Activated CD8-positive, alpha-beta memory T cell treated with anti-CD3 and anti-CD28 coated beads for 1 hour (primary cell): ENCODE measurements at regions not wholly inside any gene's neighbourhood (a gene's known extent, or its start where the extent isn't known, plus 50 kb on each side); places are given as distances from the start of the nearest gene placed in this dataset.
"Not testable (repeated sequence)": the region's sequence is repeated elsewhere in the genome, so short reads cannot be mapped to it uniquely, and the experiment has no call there.

Experiments used
- DNase-seq, 2 donors: peaks; one replicate each; pipeline ENCODE4 v3.0.0-alpha.2; 2020; ENCODE audit warnings: low read depth in 1 of 2; ENCODE audit errors: extremely low read depth in 1 of 2

DNA sequence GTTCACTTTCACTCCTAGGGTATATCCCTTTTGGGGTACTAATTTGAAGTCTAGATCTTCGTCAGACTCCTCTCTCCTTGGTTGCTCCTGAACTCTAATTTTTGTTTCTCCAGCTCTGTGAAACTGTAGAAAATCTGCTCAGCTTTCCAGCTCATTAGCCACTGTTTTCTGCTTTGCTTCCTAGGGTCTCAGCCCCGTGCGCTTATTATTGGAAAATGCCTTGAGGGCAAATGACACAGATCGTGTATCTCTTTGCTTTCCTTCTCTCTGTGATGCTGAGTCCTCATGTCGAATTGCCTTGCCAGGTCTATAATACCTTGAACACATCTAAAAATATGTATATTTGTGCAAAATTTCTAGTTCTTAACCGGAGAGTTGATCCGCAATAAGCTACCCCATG is 731.1 kb downstream of the EDEM1 start:
- no peak for DNase-seq

DNA sequence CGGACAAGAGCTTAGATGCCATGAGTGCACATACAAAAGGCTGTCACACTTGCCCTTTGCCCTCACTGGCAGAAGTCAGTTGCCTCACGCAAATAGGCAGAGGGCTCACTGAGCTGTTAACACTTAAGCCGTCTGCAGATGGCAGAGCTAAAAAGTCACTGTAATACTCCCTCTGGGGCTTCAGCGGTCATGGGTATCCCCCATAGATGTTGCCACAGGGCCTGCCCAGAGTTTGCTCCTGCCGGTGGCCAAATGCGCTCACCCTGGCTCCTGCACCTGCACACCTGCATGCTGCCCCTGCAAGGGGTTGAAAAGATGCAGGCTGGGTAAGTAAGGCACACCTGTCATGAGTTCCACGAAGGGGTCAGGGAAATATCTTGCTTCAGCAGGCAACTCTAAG is 741.5 kb downstream of the EDEM1 start:
- no peak for DNase-seq

DNA sequence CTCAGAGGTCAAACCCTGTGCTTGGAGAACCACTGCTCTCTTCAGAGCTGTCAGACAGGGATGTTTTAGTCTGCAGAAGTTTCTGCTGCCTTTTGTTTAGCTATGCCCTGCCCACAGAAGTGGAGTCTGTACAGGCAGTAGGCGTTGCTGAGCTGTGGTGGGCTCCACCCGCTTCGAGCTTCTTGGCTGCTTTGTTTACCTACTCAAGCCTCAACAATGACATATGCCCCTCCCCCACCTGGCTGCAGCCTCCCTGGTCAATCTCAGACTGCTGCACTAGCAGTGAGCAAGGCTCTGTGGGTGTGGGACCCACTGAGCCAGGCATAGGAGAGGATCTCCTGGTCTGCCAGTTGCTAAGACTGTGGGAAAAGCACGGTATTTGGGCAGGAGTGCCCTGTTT is 756.6 kb downstream of the EDEM1 start:
- not testable (repeated sequence) for DNase-seq

DNA sequence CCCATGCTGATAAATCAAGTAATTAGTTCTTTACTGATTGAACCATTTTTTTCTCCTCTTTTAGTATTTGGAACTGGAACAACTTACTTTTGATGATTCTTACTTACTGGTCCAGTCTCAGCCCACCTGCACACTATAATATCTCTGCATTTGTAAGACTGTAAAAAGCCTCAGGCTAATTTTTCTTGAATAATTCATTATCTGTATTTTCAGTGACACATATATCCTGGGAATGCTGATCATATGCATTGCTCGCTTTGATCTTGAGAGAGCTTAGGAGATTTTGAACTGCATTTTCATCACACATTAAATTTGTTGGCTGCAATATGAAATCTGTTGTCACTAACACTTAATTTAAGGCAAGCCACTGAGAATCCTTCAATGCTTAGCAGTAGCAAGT is 760.6 kb downstream of the EDEM1 start:
- DNase-seq, result no peak

DNA sequence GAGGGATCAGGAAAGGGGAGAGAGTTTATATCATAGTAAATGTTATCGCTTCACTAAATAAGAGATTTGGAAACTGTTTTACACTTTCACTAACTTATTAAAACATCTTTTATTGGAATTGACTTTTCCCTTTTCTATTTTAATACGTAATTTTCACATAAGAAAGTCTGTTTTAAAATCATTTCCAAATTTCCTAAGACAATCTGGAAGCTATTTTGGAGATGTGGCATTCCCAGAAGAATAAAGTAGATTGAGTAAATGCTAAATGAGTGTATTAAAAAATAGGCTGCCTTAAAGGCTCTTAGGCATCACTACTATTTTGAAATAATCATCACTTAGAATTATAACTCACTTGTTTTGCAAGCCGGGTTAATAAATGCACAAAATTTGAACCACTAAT is 763.5 kb downstream of the EDEM1 start:
- DNase-seq, result no peak

DNA sequence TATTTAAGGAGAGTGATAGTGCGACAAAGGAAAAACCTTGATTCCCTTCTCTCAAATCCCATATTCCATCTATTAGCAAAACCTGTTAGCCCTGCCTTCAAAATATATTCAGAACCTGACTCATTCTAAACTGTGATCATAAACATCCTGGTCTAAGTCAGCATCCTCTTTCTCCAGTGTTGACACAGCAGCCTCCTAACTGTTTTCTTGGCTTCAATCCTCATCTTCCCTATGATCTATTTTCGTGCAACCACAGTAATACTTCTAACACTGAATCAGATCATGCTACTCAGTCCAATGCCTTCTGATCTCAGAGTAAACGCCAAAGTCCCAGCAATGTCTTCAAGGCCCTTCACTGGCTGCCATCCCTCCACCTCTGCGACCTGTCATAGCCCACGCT is 785.1 kb downstream of the EDEM1 start:
- no peak for DNase-seq

DNA sequence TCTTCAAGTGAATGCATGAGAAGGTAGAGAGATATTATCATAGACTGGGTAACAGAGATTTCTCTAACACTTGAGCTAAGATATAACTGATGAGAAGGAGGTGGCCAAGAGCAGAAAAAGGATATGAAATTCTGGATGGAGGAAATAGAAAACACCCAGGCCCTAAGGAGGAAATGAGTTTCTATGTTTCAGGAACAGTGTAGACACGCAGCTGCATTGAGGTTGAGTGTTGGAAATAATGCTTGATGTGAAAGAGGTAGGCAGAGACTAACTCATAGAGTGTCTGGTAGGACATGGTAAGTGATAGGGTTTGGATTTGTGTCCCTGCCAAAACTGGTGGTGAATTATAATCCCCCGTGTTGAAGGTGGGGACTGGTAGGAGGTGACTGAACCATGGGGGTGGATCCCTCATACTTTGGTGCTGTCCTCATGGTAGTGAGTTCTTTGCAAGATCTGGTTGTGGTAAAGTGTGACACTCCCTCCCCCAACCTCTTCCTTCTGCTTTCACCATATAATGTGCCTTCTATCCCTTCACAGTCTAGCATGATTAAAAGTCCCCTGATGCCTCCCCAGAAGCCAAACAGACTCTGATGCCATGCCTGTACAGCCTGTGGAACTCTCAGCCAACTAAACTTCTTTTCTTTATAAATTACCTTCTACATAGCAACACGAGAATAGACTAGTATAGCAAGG is 787.3 kb downstream of the EDEM1 start:
- DNase-seq, result no peak

GRCh38 chr3:5977331-5977730 is 789.8 kb downstream of the EDEM1 start:
- DNase-seq, result no peak

GRCh38 chr3:5980475-5980874 is 793.0 kb downstream of the EDEM1 start:
- no peak for DNase-seq

- no peak for DNase-seq
These were observed 807.1 kb downstream of the EDEM1 start for GRCh38 chr3:5994651-5995050.

- no peak for DNase-seq
These were observed 830.9 kb downstream of the EDEM1 start for GRCh38 chr3:6018456-6018855.

DNA sequence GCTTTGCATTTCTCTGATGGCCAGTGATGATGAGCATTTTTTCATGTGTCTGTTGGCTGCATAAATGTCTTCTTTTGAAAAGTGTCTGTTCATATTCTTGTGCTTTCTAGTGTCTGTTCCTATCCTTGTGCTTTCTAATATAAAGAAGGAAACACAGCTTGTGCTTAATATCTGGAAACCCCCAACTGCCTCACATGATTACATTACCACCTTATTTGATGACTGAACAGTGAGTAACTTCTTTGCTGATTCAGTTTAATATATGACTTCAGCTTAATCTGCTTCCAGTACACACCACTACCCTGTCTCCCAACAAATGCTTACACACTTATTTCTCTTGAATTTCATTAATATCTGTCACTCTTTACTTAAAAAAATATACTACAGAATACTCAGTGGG is 835.1 kb downstream of the EDEM1 start:
- no peak for DNase-seq

- no peak for DNase-seq
These were observed 835.9 kb upstream of the GRM7 start for GRCh38 chr3:6025032-6025431.

GRCh38 chr3:6030648-6031047 is 830.3 kb upstream of the GRM7 start:
- not testable (repeated sequence) for DNase-seq

DNA sequence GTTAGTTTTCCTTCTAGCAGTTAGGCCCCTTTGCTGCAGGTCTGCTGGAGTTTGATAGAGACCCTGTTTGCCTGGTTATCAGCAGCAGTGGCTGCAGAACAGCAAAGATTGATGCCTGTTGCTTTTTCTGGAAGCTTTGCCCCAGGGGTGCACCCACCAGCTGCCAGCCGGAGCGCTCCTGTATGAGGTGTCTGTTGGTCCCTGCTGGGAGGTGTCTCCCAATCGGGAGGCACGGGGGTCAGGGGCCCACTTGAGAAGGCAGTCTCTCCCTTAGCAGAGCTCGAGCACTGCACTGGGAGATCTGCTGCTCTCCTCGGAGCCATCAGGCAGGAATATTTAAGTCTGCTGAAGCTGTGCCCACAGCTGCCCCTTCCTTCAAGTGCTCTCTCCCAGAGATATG is 825.3 kb upstream of the GRM7 start:
- DNase-seq, result no peak

DNA sequence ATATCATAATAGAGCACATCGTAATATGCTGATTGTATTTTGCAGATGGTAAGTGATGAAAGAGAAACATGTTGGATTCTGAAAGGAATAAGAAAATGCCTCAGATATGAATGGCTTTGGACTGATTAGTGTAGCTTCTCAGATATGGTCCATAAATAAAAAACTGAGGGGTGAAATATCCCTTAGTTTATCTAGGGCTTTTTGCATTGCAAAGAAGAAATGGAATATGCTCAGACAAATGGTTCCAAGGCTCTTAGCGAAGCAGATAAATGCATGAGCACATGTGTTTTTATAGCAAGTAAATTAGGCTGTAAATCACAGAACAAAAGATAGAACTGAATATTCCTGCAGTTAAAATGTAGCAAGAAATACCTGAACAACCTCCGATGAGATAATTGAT is 820.9 kb upstream of the GRM7 start:
- DNase-seq, result no peak

DNA sequence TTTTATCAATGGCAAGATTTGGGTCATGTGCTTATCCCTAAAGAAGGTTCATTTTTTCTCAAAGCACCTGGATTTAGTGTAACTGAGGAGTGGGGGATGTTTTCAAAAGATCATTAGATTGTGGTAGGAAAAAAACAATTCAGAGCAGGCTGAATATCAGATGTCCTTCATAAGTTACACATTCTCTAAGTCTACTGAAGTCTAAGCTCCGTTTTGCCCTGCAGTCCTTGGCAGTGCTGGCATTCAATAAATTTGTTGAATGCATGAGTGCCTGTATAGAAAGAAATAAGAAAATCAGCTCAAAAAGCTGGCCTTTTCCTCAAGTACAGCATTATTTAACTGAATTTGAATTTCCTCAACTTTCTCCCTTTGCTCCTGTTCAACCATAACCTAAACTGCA is 819.0 kb upstream of the GRM7 start:
- no peak for DNase-seq

GRCh38 chr3:6047016-6047415 is 813.9 kb upstream of the GRM7 start:
- DNase-seq, result no peak

GRCh38 chr3:6060251-6060650 is 800.7 kb upstream of the GRM7 start:
- no peak for DNase-seq

GRCh38 chr3:6062261-6063187 is 798.4 kb upstream of the GRM7 start:
- no peak for DNase-seq

- DNase-seq, result no peak
These were observed 794.5 kb upstream of the GRM7 start for GRCh38 chr3:6066397-6066796.

DNA sequence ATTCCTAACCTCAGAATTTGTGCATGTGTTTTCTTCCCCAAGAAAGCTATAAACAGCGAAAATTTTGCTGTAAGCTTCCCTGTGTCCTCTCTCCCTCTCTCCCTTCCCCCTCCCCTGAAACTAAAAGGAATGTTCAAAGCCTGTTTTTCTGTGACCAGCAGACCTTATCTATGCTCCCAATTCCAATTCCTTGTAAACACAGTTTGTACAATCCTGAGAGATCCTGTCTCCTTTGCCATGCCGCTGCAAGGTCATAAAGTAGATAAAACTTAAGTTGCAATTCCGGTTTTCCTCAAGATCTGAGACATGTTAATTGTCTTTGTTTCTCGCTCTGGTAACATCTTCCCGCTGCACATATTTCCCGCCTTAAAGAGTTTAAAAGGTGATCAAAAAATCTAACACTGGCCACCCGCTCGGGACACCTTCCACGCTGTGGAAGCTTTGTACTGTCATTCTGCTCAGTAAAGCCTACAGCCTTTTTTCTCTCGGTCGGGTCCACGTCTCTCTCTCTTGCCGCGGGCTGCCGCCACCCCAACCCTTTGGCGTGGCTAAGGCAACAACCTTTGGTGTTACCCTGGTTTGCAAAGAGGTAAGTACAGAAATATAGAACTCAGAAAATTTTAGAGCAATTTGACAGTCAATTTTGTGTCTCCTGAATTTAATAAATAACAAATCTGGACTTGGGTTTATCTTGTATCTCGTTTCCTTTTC is 793.9 kb upstream of the GRM7 start:
- DNase-seq, result not testable (repeated sequence)
